ENCODE measurements at regions not wholly inside any gene's neighbourhood (a gene's known extent, or its start where the extent isn't known, plus 50 kb on each side); places are given as distances from the start of the nearest gene placed in this dataset.
"Not testable (repeated sequence)": the region's sequence is repeated elsewhere in the genome, so short reads cannot be mapped to it uniquely, and the experiment has no call there.

DNA sequence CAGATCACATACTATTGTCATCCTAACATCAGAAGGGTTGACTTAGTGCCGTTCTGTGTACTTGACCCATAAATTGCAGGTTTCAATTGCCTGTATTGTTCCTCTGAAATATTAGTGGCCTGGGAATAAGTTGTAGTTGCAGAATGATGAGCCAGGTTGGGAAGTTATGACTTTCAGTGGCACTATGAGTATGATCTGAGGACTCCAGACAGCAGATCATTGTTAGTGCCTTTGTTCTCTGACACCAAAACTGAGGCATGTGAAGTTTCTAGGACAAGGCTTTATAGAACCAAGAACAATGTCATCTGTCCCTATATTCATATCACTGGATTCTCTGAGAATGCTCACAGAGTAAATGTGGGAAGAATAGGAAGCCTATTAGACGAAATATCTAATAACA, 403.7 kb downstream of the STK39 start:
- DNase-seq (ENCODE audit: low spot score) = no peak

GRCh38 chr2:167843217-167843616, 404.2 kb downstream of the STK39 start:
- DNase-seq (ENCODE audit: low spot score) = no peak

DNA sequence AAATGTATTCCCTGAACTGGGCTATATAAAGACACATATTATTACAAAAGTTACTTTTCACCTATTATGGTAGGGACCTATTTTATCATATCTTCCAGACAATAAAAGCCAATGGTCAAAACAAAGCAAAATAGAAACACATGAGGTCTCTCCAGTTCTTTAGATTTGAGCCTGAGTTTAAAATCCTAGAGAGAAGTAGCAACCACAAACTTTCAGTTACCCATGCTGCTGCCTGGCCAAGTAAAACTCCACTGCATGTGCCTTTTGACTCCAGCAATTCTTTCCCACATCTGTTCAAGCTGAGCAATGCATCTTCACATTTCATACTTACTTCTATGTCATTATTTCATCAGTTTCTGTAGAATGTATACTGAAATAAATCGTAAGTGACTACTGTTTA, 405.3 kb downstream of the STK39 start:
- DNase-seq (ENCODE audit: low spot score) = no peak

- not testable (repeated sequence) for DNase-seq (ENCODE audit: low spot score)
Observed at GRCh38 chr2:167835290-167835689, 412.1 kb downstream of the STK39 start.

GRCh38 chr2:167834707-167835106, 412.7 kb downstream of the STK39 start:
- no peak for DNase-seq (ENCODE audit: low spot score)

- DNase-seq (ENCODE audit: low spot score) = no peak
Observed at GRCh38 chr2:167833294-167833693, 414.1 kb downstream of the STK39 start.

DNA sequence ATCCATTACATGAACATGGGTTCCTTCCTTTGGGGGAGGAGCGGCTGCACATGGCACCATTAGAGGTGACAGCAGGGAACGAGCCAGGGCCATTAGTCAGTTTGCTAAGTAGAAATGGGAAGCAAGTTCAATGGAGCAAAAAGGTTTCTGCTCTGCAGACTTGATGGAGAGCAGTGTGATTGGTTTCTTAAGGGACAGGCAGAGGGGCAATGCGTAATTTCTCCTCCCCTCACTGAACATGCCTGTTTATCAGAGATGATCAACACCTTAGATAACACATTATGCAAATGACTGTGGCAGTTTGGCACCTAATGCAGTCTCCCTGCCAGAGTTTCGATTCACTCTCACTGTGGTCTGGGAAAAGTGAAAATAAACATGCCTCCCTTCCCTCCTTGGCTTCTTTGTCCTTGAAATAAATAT, 414.5 kb downstream of the STK39 start:
- no peak for DNase-seq (ENCODE audit: low spot score)

DNA sequence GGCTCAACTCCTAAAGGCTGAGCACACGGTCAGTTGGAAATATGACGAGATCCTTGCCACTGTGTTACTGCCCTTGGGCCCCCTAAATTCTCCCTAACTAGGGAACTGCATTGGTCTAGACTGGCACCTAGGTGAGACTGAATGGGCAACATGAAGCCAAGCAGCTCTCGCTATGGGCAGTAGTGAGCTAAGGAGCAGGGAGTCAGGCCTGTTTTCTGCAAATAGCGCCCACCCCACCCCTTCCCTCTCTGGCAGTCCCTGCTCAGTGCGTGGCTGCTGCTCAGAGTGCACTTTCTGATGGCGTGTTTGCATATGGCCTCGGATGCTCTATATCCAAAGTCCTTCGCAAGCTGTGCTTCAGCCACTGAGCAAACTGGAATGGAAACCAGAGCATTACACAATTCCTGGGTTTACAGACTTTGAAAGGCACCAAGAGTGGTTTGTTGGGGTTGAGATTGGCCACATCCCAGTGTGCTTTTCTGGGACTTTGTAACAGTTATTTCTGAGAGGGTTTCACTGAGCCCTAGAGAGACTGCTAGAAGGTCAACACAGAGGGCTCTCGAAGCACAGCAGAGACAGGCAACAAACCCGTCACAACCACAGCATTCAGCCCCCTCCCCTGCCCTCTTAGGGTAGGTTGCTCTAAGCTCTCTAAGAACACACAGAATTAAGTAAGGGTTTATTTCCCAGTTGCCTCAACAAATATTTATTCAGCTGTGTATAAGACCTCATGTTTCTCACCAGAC, 419.9 kb downstream of the STK39 start:
- DNase-seq (ENCODE audit: low spot score) = no peak

GRCh38 chr2:167826906-167827305, 420.5 kb downstream of the STK39 start:
- DNase-seq (ENCODE audit: low spot score) = no peak

- no peak for DNase-seq (ENCODE audit: low spot score)
Observed at GRCh38 chr2:167825664-167826063, 421.7 kb downstream of the STK39 start.

- DNase-seq (ENCODE audit: low spot score) = no peak
Observed at GRCh38 chr2:167822690-167823465, 424.5 kb downstream of the STK39 start.

DNA sequence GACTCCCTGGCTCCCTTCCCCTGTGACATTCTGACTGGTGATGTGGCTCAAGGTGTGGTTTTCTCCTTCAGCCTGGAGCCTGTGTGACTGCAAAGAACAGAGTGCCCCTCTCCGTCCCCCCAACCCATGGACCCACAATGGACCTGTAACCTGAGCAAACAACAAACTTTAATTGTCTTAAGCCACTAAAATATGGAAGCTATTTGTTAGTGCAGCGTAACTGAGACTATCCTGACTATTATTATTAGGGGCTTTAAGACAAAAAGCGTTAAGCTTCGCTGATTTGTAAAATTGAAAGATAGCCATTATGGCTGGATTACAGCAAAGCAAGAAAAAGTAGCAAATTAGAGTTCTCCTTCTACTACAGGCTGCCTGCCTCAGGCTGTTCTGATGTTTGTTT, 426.9 kb downstream of the STK39 start:
- DNase-seq (ENCODE audit: low spot score) = no peak

DNA sequence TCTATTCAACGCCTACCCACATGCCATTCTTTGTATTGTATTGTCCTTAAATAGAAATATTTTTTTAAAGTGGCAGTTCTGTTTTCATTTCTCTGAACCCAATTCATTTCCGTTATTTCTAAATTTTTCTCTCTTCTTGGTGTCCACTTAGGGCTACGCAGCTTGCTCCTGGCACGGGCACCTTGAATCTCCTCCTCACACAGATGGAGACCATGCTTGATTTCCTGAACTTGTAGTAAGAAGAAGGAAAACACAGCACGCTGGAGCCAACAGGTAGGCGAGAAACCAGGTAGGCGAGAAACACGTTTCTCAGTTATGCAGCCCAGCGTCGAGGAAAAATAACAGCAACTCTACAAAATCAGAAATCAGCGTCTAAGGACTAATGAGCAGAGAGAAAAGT, 428.9 kb downstream of the STK39 start:
- DNase-seq (ENCODE audit: low spot score) = no peak

DNA sequence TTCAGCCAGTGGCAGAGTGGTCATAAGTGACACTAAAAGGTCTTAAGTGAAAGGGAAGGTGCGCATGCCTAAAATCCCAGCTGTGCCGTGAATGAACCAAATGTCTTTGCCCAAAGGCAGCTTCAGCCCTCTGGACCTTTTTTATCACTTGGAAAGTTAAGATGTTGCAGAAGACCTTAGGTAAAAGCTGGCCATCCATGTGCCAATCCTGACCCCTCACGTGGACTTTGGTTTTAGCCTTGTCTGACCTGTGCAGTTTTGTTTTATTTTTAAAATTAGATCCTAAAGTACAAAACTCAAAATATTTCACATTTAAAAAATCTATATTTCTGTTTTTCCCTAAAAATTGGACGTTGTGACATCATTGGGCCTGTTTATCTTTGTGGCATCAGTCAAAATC, 429.5 kb downstream of the STK39 start:
- no peak for DNase-seq (ENCODE audit: low spot score)

DNA sequence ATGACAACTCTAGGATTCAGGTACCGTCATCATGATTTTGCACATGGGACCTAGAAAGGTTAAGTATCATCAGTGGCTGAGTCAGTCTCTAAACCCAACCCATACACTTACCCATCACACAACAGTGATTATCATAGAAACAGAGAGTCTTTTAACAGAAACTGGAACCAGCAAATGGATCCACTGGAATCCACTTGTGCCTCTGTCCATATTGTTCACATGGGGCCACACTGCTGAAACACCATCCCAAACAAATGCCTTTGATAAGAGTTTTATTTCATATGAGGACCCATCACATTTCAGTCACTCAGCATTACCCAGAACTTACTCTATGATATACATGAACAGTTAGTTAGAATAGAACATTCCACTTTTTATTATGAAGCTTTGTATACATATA, 430.0 kb downstream of the STK39 start:
- no peak for DNase-seq (ENCODE audit: low spot score)

DNA sequence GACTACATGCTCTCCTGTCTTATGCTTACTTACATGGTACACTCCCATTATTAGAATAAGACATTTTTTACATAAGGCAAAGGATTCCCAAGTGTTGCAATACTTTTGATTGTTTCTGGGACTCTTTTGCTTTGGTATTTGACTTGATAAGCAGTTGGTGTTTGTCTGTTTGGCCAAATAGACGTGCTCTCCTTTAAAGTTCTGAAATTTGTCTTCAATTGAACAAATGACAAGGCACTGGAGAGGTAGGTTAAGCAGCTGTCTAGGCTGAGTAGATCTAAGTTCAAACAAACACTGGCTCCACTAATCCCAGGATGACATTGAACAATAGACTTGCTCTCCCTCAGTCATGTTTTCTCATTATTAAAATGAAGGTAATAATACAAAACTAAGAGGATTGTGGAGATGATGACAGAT, 430.5 kb downstream of the STK39 start:
- no peak for DNase-seq (ENCODE audit: low spot score)

GRCh38 chr2:167814881-167815718, 432.3 kb downstream of the STK39 start:
- no peak for DNase-seq (ENCODE audit: low spot score)

GRCh38 chr2:167814482-167814880, 432.9 kb downstream of the STK39 start:
- not testable (repeated sequence) for DNase-seq (ENCODE audit: low spot score)

DNA sequence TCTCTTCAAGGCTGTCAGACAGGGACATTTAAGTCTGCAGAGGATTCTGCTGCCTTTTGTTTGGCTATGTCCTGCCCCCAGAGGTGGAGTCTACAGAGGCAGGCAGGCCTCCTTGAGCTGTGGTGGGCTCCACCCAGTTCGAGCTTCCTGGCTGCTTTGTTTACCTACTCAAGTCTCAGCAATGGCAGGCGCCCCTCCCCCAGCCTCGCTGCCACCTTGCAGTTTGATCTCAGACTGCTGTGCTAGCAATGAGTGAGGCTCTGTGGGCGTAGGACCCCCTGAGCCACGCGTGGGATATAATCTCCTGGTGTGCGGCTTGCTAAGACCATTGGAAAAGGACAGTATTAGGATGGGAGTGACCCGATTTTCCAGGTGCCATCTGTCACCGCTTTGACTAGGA, 437.6 kb downstream of the STK39 start:
- not testable (repeated sequence) for DNase-seq (ENCODE audit: low spot score)

- no peak for DNase-seq (ENCODE audit: low spot score)
Observed at GRCh38 chr2:167803449-167803988, 443.9 kb downstream of the STK39 start.

- no peak for DNase-seq (ENCODE audit: low spot score)
Observed at GRCh38 chr2:167794554-167795255, 452.7 kb downstream of the STK39 start.

- DNase-seq (ENCODE audit: low spot score) = no peak
Observed at GRCh38 chr2:167793725-167794124, 453.7 kb downstream of the STK39 start.

Data from AG08396 (cell line).